ENCODE measurements at regions not wholly inside any gene's neighbourhood (a gene's known extent, or its start where the extent isn't known, plus 50 kb on each side); places are given as distances from the start of the nearest gene placed in this dataset.

DNA sequence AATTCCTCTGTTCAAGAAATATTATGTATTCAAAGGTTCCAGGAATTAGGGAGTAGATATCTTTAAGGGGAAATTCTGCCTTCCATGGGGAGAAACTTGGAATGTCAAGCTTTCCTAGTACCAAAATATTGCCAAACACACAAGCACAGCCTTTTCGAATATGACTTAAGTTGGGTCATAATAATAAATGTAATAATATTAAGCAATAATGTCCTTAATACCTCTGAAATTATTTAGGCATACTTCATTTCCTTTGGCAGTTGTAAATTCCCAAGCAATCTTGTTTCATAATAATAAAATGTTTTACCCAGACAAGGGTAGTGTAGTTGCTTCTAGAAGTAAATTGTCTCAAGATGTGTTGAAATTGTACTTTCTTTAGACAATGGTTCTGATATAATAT lies 630.3 kb upstream of the CDH18 start:
- Histone ChIP-seq H3K27ac (ENCODE audit: control insufficient read depth, insufficient read depth) (no peak overlapping the region), H2AFZ (ENCODE audit: control insufficient read depth, low read depth, low read length) (no peak overlapping the region), H3K27me3 (replicated peaks in 1 of 2; ENCODE audit: control insufficient read depth in 2 of 2, insufficient read depth in 2 of 2, low read length in 1 of 2) (no peaks in the 10 kb centered on the region), H3K79me2 (ENCODE audit: control insufficient read depth, insufficient read depth, low read length) (no peaks in the 10 kb centered on the region), H3K36me3 (ENCODE audit: control insufficient read depth in 2 of 2, insufficient read depth in 2 of 2, low read length in 1 of 2) (no peaks in the 10 kb centered on the region), H3K4me3 (no peak overlapping the region), H3K4me2 (ENCODE audit: control insufficient read depth, insufficient read depth) (no peak overlapping the region), H3K4me1 (ENCODE audit: control insufficient read depth, insufficient read depth, low read length) (no peaks in the 10 kb centered on the region), H3K9ac (ENCODE audit: control insufficient read depth, insufficient read depth, low read length) (no peak overlapping the region), H4K20me1 (ENCODE audit: control insufficient read depth, insufficient read depth) (no peaks in the 10 kb centered on the region), H3K9me3 (replicated peaks; ENCODE audit: control insufficient read depth, insufficient read depth, low read length) (no peaks in the 10 kb centered on the region)
- WGBS (ENCODE audit: insufficient coverage, insufficient replicate concordance, low lambda C conversion rate, missing lambda C conversion rate): 13% methylated on average over 1 of the region's 1 CpG
- ATAC-seq (no peak), FAIRE-seq (no peak), DNase-seq (ENCODE audit: low read depth, low spot score) (no peak)
- TF ChIP-seq STAT3 (IDR thresholded peaks at IDR 0.05; ENCODE audit: low read depth, low read length): no peak
- no peak for TF ChIP-seq TBL1XR1 (IDR thresholded peaks at IDR 0.05; ENCODE audit: low read depth, low read length)
- no peak for TF ChIP-seq POLR2AphosphoS2 (IDR thresholded peaks at IDR 0.05; ENCODE audit: low read depth, low read length)
- TF ChIP-seq ZNF622 (IDR thresholded peaks at IDR 0.05): no peak
- TF ChIP-seq, protein P1, sequence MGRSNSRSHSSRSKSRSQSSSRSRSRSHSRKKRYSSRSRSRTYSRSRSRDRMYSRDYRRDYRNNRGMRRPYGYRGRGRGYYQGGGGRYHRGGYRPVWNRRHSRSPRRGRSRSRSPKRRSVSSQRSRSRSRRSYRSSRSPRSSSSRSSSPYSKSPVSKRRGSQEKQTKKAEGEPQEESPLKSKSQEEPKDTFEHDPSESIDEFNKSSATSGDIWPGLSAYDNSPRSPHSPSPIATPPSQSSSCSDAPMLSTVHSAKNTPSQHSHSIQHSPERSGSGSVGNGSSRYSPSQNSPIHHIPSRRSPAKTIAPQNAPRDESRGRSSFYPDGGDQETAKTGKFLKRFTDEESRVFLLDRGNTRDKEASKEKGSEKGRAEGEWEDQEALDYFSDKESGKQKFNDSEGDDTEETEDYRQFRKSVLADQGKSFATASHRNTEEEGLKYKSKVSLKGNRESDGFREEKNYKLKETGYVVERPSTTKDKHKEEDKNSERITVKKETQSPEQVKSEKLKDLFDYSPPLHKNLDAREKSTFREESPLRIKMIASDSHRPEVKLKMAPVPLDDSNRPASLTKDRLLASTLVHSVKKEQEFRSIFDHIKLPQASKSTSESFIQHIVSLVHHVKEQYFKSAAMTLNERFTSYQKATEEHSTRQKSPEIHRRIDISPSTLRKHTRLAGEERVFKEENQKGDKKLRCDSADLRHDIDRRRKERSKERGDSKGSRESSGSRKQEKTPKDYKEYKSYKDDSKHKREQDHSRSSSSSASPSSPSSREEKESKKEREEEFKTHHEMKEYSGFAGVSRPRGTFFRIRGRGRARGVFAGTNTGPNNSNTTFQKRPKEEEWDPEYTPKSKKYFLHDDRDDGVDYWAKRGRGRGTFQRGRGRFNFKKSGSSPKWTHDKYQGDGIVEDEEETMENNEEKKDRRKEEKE (IDR thresholded peaks at IDR 0.05): no peak
- TF ChIP-seq, protein P2, sequence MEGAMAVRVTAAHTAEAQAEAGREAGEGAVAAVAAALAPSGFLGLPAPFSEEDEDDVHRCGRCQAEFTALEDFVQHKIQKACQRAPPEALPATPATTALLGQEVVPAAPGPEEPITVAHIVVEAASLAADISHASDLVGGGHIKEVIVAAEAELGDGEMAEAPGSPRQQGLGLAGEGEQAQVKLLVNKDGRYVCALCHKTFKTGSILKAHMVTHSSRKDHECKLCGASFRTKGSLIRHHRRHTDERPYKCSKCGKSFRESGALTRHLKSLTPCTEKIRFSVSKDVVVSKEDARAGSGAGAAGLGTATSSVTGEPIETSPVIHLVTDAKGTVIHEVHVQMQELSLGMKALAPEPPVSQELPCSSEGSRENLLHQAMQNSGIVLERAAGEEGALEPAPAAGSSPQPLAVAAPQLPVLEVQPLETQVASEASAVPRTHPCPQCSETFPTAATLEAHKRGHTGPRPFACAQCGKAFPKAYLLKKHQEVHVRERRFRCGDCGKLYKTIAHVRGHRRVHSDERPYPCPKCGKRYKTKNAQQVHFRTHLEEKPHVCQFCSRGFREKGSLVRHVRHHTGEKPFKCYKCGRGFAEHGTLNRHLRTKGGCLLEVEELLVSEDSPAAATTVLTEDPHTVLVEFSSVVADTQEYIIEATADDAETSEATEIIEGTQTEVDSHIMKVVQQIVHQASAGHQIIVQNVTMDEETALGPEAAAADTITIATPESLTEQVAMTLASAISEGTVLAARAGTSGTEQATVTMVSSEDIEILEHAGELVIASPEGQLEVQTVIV (IDR thresholded peaks at IDR 0.05; ENCODE audit: borderline replicate concordance, partially characterized antibody): no peak
- TF ChIP-seq ZNF207 (IDR thresholded peaks at IDR 0.05; ENCODE audit: borderline replicate concordance): no peak
- TF ChIP-seq, protein P3, sequence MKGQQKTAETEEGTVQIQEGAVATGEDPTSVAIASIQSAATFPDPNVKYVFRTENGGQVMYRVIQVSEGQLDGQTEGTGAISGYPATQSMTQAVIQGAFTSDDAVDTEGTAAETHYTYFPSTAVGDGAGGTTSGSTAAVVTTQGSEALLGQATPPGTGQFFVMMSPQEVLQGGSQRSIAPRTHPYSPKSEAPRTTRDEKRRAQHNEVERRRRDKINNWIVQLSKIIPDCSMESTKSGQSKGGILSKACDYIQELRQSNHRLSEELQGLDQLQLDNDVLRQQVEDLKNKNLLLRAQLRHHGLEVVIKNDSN (IDR thresholded peaks at IDR 0.05; ENCODE audit: borderline replicate concordance, extremely low read length, insufficient read depth, low read depth, low read length): no peak
- TF ChIP-seq JUNB (IDR thresholded peaks at IDR 0.05): no peak
- BruUV-seq (replicated peaks): no TSS peak
- intact Hi-C loops (cut with micrococcal nuclease; ENCODE audit: unreplicated experiment): no loop called here
- ChIA-PET RAD21 (ENCODE audit: unreplicated experiment) (no interaction called here), SMC1A (ENCODE audit: uncharacterized antibody, unreplicated experiment) (no interaction called here), POLR2A (no interaction called here), CTCF (no interaction called here)
- in situ Hi-C loops (cut with MboI): no loop called here

Data from GM12878 (cell line).